GM23338 (cell line): ENCODE measurements at regions not wholly inside any gene's neighbourhood (a gene's known extent, or its start where the extent isn't known, plus 50 kb on each side); places are given as distances from the start of the nearest gene placed in this dataset.

Experiments used
- ATAC-seq: fragments of 200-7000 bp; cut with Tn5 transposase; 3 replicates; pipeline ENCODE4 v1.9.1; 2020
- DNase-seq: peaks from one replicate; pipeline ENCODE4 v3.0.0-alpha.2; 2015; ENCODE audit warnings: low spot score
- H2AFZ ChIP-seq: fragments of 200-600 bp; sonication (generic); 2 replicates; pipeline ENCODE4 v1.8.0; 2016; ENCODE audit warnings: antibody characterized with exemption, mild to moderate bottlenecking, moderate library complexity
- H3F3A ChIP-seq: fragments of 200-600 bp; sonication (generic); replicated peaks from 2 replicates; pipeline ENCODE4 v1.8.0; 2017; ENCODE audit warnings: antibody characterized with exemption, mixed run types, low read depth
- H3K27ac ChIP-seq: fragments of 200-600 bp; sonication (generic); 2 replicates; pipeline ENCODE4 v1.6.1; 2016; ENCODE audit warnings: low read depth
- H3K27me3 ChIP-seq: fragments of 200-600 bp; sonication (generic); 2 replicates; pipeline ENCODE4 v1.8.0; 2016; ENCODE audit warnings: mild to moderate bottlenecking, mixed run types, moderate library complexity; ENCODE audit not compliant: insufficient read depth
- H3K36me3 ChIP-seq: fragments of 200-600 bp; sonication (generic); 2 replicates; pipeline ENCODE4 v1.8.0; 2016; ENCODE audit warnings: mild to moderate bottlenecking; ENCODE audit not compliant: insufficient read depth
- H3K4me1 ChIP-seq: fragments of 200-600 bp; sonication (generic); 2 replicates; pipeline ENCODE4 v1.8.0; 2016; ENCODE audit warnings: mild to moderate bottlenecking, moderate library complexity; ENCODE audit not compliant: insufficient read depth
- H3K4me2 ChIP-seq: fragments of 200-600 bp; sonication (generic); 2 replicates; pipeline ENCODE4 v1.7.1; 2017; ENCODE audit warnings: mixed run types
- H3K4me3 ChIP-seq: fragments of 200-600 bp; sonication (generic); 2 replicates; pipeline ENCODE4 v1.6.1; 2016; ENCODE audit warnings: mixed run types
- H3K79me2 ChIP-seq: fragments of 200-600 bp; sonication (generic); replicated peaks from 2 replicates; pipeline ENCODE4 v1.8.0; 2017; ENCODE audit warnings: mild to moderate bottlenecking; ENCODE audit not compliant: insufficient read depth
- H3K9me2 ChIP-seq: fragments of 200-600 bp; sonication (generic); 2 replicates; pipeline ENCODE4 v1.8.0; 2017; ENCODE audit not compliant: insufficient read depth
- H4K20me1 ChIP-seq: fragments of 200-600 bp; sonication (generic); replicated peaks from 2 replicates; pipeline ENCODE4 v1.8.0; 2017; ENCODE audit warnings: mild to moderate bottlenecking; ENCODE audit not compliant: insufficient read depth
- H3K27ac Mint-ChIP-seq: 2 replicates; pipeline ENCODE4 v1.8.0; 2020; ENCODE audit warnings: inconsistent platforms, mild to moderate bottlenecking, moderate library complexity, mixed read lengths
- H3K27me3 Mint-ChIP-seq: 3 replicates; pipeline ENCODE4 v1.8.0; 2022; ENCODE audit warnings: low read depth, mild to moderate bottlenecking, moderate library complexity, mixed read lengths, inconsistent platforms; ENCODE audit not compliant: insufficient read depth, poor library complexity
- H3K36me3 Mint-ChIP-seq: 3 replicates; pipeline ENCODE4 v1.8.0; 2021; ENCODE audit warnings: low read depth, mild to moderate bottlenecking, inconsistent platforms, moderate library complexity, mixed read lengths
- H3K4me1 Mint-ChIP-seq: 3 replicates; pipeline ENCODE4 v1.8.0; 2020; ENCODE audit warnings: mild to moderate bottlenecking, inconsistent platforms, mixed read lengths
- H3K4me3 Mint-ChIP-seq: 3 replicates; pipeline ENCODE4 v1.8.0; 2021; ENCODE audit warnings: moderate library complexity, mild to moderate bottlenecking, inconsistent platforms, mixed read lengths
- H3K9me3 Mint-ChIP-seq: 3 replicates; pipeline ENCODE4 v1.8.0; 2020; ENCODE audit warnings: moderate library complexity, mild to moderate bottlenecking, inconsistent platforms, mixed read lengths
- CREB1 ChIP-seq: fragments of 250-450 bp; sonication (Bioruptor Pico); IDR thresholded peaks from 2 replicates; pipeline ENCODE4 v1.5.0; 2020; ENCODE audit warnings: low read depth, mild to moderate bottlenecking, moderate library complexity
- EZH2 ChIP-seq: fragments of 200-600 bp; sonication (generic); IDR thresholded peaks from one replicate; pipeline ENCODE4 v1.8.0; 2017; ENCODE audit warnings: antibody characterized with exemption, mild to moderate bottlenecking, low read depth; ENCODE audit not compliant: unreplicated experiment
- EZH2phosphoT487 ChIP-seq: fragments of 200-600 bp; sonication (generic); IDR thresholded peaks from one replicate; pipeline ENCODE4 v1.8.1; 2018; ENCODE audit warnings: antibody characterized with exemption; ENCODE audit not compliant: unreplicated experiment
- JUNB ChIP-seq: IDR thresholded peaks from one replicate; pipeline ENCODE4 v1.6.1; 2016; ENCODE audit warnings: antibody characterized with exemption; ENCODE audit not compliant: unreplicated experiment
- NANOG ChIP-seq: IDR thresholded peaks from 2 replicates; pipeline ENCODE4 v1.6.1; 2016; ENCODE audit warnings: antibody characterized with exemption, borderline replicate concordance
- POLR2AphosphoS5 ChIP-seq: IDR thresholded peaks from 2 replicates; pipeline ENCODE4 v1.6.1; 2016; ENCODE audit warnings: antibody characterized with exemption, low read depth
- STAT1 ChIP-seq: IDR thresholded peaks from one replicate; pipeline ENCODE4 v1.6.1; 2016; ENCODE audit warnings: antibody characterized with exemption; ENCODE audit not compliant: unreplicated experiment
- ZNF114 ChIP-seq: fragments of 250-450 bp; sonication (Bioruptor Pico); IDR thresholded peaks from 2 replicates; pipeline ENCODE4 v1.5.0; 2020; ENCODE audit warnings: mild to moderate bottlenecking, moderate library complexity
- ZNF331 ChIP-seq: fragments of 250-450 bp; sonication (Bioruptor Pico); IDR thresholded peaks from 2 replicates; pipeline ENCODE4 v1.5.0; 2020; ENCODE audit warnings: low read depth, mild to moderate bottlenecking, moderate library complexity
- TF ChIP-seq, protein P1 (sequence below): fragments of 250-450 bp; sonication (Bioruptor Pico); IDR thresholded peaks from 2 replicates; pipeline ENCODE4 v1.5.0; 2020; ENCODE audit warnings: mild to moderate bottlenecking, moderate library complexity
- TF ChIP-seq, protein P2 (sequence below): IDR thresholded peaks from 2 replicates; pipeline ENCODE4 v1.6.1; 2016; ENCODE audit warnings: antibody characterized with exemption
- TF ChIP-seq, protein P3 (sequence below): IDR thresholded peaks from one replicate; pipeline ENCODE4 v1.6.1; 2018; ENCODE audit warnings: antibody characterized with exemption; ENCODE audit not compliant: unreplicated experiment
- TF ChIP-seq, protein P4 (sequence below), 2 experiments: fragments of 200-600 bp in 1 of 2; sonication (generic) in 1 of 2; conservative IDR thresholded peaks; 2 replicates each; pipeline versions ENCODE4 v1.5.1 to v1.6.1; 2016 to 2017; ENCODE audit warnings: antibody characterized with exemption in 2 of 2, low read depth in 2 of 2, mild to moderate bottlenecking in 2 of 2, moderate library complexity in 1 of 2

DNA sequence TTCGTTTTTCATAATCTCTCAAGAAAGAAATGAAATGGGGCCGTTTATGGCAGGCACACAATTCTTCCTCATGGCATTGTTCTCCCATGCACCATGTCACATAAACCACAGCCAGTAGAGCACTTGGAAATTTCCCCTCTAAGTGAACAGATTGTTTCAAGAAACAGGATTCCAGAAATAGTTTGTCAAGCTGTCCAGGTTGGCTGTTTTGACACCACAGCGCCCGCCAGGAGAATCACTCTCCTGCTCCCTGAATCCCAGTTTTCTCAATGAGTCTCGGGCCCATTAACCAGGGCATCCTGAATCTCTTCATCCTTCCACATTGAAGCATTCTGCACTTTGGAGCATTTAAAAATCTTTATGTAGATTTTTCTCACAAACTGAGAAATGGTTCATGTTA is 172.2 kb upstream of the NEBL start:
- Mint-ChIP-seq H3K9me3 (no peaks in the 10 kb centered on the region), H3K36me3 (no peaks in the 10 kb centered on the region), H3K27me3 (no peaks in the 10 kb centered on the region), H3K4me1 (peaks cover 9% of the 10 kb centered on the region), H3K4me3 (no peak overlapping the region), H3K27ac (no peak overlapping the region)
- no peaks in the 10 kb centered on the region for H4K20me1 ChIP-seq
- no peaks in the 10 kb centered on the region for H3K9me2 ChIP-seq
- no peaks in the 10 kb centered on the region for H3K36me3 ChIP-seq
- ATAC-seq (no peak), DNase-seq (no peak)
- no peaks in the 10 kb centered on the region for H3F3A ChIP-seq
- H3K27ac ChIP-seq, result no peak overlapping the region
- H2AFZ ChIP-seq, result no peak overlapping the region
- no peak overlapping the region for H3K4me3 ChIP-seq
- TF ChIP-seq, protein P1, sequence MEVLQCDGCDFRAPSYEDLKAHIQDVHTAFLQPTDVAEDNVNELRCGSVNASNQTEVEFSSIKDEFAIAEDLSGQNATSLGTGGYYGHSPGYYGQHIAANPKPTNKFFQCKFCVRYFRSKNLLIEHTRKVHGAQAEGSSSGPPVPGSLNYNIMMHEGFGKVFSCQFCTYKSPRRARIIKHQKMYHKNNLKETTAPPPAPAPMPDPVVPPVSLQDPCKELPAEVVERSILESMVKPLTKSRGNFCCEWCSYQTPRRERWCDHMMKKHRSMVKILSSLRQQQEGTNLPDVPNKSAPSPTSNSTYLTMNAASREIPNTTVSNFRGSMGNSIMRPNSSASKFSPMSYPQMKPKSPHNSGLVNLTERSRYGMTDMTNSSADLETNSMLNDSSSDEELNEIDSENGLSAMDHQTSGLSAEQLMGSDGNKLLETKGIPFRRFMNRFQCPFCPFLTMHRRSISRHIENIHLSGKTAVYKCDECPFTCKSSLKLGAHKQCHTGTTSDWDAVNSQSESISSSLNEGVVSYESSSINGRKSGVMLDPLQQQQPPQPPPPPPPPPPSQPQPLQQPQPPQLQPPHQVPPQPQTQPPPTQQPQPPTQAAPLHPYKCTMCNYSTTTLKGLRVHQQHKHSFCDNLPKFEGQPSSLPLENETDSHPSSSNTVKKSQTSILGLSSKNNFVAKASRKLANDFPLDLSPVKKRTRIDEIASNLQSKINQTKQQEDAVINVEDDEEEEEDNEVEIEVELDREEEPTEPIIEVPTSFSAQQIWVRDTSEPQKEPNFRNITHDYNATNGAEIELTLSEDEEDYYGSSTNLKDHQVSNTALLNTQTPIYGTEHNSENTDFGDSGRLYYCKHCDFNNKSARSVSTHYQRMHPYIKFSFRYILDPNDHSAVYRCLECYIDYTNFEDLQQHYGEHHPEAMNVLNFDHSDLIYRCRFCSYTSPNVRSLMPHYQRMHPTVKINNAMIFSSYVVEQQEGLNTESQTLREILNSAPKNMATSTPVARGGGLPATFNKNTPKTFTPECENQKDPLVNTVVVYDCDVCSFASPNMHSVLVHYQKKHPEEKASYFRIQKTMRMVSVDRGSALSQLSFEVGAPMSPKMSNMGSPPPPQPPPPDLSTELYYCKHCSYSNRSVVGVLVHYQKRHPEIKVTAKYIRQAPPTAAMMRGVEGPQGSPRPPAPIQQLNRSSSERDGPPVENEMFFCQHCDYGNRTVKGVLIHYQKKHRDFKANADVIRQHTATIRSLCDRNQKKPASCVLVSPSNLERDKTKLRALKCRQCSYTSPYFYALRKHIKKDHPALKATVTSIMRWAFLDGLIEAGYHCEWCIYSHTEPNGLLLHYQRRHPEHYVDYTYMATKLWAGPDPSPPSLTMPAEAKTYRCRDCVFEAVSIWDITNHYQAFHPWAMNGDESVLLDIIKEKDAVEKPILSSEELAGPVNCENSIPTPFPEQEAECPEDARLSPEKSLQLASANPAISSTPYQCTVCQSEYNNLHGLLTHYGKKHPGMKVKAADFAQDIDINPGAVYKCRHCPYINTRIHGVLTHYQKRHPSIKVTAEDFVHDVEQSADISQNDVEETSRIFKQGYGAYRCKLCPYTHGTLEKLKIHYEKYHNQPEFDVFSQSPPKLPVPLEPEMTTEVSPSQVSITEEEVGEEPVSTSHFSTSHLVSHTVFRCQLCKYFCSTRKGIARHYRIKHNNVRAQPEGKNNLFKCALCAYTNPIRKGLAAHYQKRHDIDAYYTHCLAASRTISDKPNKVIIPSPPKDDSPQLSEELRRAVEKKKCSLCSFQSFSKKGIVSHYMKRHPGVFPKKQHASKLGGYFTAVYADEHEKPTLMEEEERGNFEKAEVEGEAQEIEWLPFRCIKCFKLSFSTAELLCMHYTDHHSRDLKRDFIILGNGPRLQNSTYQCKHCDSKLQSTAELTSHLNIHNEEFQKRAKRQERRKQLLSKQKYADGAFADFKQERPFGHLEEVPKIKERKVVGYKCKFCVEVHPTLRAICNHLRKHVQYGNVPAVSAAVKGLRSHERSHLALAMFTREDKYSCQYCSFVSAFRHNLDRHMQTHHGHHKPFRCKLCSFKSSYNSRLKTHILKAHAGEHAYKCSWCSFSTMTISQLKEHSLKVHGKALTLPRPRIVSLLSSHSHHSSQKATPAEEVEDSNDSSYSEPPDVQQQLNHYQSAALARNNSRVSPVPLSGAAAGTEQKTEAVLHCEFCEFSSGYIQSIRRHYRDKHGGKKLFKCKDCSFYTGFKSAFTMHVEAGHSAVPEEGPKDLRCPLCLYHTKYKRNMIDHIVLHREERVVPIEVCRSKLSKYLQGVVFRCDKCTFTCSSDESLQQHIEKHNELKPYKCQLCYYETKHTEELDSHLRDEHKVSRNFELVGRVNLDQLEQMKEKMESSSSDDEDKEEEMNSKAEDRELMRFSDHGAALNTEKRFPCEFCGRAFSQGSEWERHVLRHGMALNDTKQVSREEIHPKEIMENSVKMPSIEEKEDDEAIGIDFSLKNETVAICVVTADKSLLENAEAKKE (CRISPR knock-in tag), result no peak
- no peak for TF ChIP-seq ZNF114 (CRISPR knock-in tag)
- TF ChIP-seq, protein P2, sequence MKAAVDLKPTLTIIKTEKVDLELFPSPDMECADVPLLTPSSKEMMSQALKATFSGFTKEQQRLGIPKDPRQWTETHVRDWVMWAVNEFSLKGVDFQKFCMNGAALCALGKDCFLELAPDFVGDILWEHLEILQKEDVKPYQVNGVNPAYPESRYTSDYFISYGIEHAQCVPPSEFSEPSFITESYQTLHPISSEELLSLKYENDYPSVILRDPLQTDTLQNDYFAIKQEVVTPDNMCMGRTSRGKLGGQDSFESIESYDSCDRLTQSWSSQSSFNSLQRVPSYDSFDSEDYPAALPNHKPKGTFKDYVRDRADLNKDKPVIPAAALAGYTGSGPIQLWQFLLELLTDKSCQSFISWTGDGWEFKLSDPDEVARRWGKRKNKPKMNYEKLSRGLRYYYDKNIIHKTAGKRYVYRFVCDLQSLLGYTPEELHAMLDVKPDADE, result no peak
- no peak for TF ChIP-seq STAT1
- TF ChIP-seq, protein P3, sequence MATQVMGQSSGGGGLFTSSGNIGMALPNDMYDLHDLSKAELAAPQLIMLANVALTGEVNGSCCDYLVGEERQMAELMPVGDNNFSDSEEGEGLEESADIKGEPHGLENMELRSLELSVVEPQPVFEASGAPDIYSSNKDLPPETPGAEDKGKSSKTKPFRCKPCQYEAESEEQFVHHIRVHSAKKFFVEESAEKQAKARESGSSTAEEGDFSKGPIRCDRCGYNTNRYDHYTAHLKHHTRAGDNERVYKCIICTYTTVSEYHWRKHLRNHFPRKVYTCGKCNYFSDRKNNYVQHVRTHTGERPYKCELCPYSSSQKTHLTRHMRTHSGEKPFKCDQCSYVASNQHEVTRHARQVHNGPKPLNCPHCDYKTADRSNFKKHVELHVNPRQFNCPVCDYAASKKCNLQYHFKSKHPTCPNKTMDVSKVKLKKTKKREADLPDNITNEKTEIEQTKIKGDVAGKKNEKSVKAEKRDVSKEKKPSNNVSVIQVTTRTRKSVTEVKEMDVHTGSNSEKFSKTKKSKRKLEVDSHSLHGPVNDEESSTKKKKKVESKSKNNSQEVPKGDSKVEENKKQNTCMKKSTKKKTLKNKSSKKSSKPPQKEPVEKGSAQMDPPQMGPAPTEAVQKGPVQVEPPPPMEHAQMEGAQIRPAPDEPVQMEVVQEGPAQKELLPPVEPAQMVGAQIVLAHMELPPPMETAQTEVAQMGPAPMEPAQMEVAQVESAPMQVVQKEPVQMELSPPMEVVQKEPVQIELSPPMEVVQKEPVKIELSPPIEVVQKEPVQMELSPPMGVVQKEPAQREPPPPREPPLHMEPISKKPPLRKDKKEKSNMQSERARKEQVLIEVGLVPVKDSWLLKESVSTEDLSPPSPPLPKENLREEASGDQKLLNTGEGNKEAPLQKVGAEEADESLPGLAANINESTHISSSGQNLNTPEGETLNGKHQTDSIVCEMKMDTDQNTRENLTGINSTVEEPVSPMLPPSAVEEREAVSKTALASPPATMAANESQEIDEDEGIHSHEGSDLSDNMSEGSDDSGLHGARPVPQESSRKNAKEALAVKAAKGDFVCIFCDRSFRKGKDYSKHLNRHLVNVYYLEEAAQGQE, result no peak
- TF ChIP-seq EZH2phosphoT487, result no peak
- TF ChIP-seq NANOG, result no peak
- no peak for TF ChIP-seq CREB1 (CRISPR knock-in tag)
- no peak for TF ChIP-seq POLR2AphosphoS5
- no peak for TF ChIP-seq ZNF331 (CRISPR knock-in tag)
- no peak for TF ChIP-seq JUNB
- no peak for TF ChIP-seq EZH2
- TF ChIP-seq, protein P4, sequence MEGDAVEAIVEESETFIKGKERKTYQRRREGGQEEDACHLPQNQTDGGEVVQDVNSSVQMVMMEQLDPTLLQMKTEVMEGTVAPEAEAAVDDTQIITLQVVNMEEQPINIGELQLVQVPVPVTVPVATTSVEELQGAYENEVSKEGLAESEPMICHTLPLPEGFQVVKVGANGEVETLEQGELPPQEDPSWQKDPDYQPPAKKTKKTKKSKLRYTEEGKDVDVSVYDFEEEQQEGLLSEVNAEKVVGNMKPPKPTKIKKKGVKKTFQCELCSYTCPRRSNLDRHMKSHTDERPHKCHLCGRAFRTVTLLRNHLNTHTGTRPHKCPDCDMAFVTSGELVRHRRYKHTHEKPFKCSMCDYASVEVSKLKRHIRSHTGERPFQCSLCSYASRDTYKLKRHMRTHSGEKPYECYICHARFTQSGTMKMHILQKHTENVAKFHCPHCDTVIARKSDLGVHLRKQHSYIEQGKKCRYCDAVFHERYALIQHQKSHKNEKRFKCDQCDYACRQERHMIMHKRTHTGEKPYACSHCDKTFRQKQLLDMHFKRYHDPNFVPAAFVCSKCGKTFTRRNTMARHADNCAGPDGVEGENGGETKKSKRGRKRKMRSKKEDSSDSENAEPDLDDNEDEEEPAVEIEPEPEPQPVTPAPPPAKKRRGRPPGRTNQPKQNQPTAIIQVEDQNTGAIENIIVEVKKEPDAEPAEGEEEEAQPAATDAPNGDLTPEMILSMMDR (conservative IDR thresholded peaks at IDR 0.05; ENCODE audit: low read depth in 2 of 2), result no peak
- no peaks in the 10 kb centered on the region for H3K27me3 ChIP-seq
- no peak overlapping the region for H3K4me2 ChIP-seq
- H3K4me1 ChIP-seq, result 0 out of 2 replicates have a peak, but pooled peaks cover 2% of the 10 kb centered on the region
- no peaks in the 10 kb centered on the region for H3K79me2 ChIP-seq
